ENCODE measurements at regions not wholly inside any gene's neighbourhood (a gene's known extent, or its start where the extent isn't known, plus 50 kb on each side); places are given as distances from the start of the nearest gene placed in this dataset.

DNA sequence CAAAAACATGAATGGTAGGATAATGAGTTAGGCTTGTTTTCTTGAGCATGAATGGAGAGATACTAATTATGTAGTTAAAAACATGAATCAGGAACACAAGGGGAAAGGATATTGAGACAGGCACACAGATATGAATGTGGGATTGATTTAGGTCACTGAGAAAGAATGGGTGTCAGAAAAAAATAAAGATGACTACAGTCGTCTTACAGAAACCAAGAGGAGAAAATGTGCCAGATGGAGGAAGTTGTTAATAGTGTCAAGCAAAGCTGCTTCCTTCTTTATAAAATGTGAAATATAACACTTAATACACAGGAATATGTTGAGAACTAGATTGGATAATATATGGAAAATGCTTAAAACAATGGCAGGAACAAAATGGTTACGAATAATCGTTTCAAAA lies 173.3 kb upstream of the BET1 start:
- H3K27ac ChIP-seq (ENCODE audit: extremely low read depth, low read depth, low read length): no peak overlapping the region

GRCh38 chr7:94178230-94178629 lies 174.1 kb upstream of the BET1 start:
- Histone ChIP-seq H3K27ac (ENCODE audit: extremely low read depth, low read depth, low read length) (no peak overlapping the region), H3K4me3 (ENCODE audit: low read depth, low read length) (no peak overlapping the region)
- CTCF ChIA-PET: no interaction called here

More for the DNA sequence above, 173.3 kb upstream of the BET1 start:
- H3K36me3 ChIP-seq (ENCODE audit: control insufficient read depth in 2 of 2, insufficient read depth in 1 of 2, low read length in 2 of 2): no peaks in the 10 kb centered on the region
- no peaks in the 10 kb centered on the region for H3K4me1 ChIP-seq (ENCODE audit: control insufficient read depth, insufficient read depth, low read length)
- TF ChIP-seq ZSCAN30 (tag by site-specific recombination; IDR thresholded peaks at IDR 0.05) (no peak), GLI4 (tag by site-specific recombination; IDR thresholded peaks at IDR 0.05) (no peak), ZNF24 (tag by site-specific recombination; IDR thresholded peaks at IDR 0.05) (no peak), SETDB1 (IDR thresholded peaks at IDR 0.05; ENCODE audit: insufficient read length, low read length) (no peak), ZNF274 (IDR thresholded peaks at IDR 0.05; ENCODE audit: low read length) (no peak), ZNF274 (tag by site-specific recombination; IDR thresholded peaks at IDR 0.05; ENCODE audit: borderline replicate concordance) (no peak), ZIC2 (tag by site-specific recombination; IDR thresholded peaks at IDR 0.05) (no peak), ZNF302 (tag by site-specific recombination; IDR thresholded peaks at IDR 0.05; ENCODE audit: low read depth) (no peak), ZNF596 (tag by site-specific recombination; IDR thresholded peaks at IDR 0.05) (no peak), ZNF571 (tag by site-specific recombination; IDR thresholded peaks at IDR 0.05) (no peak), ZNF658 (tag by site-specific recombination; IDR thresholded peaks at IDR 0.05) (no peak), ZFP3 (tag by site-specific recombination; IDR thresholded peaks at IDR 0.05; ENCODE audit: low read depth) (no peak), ZBTB17 (tag by site-specific recombination; IDR thresholded peaks at IDR 0.05) (no peak), ZNF114 (tag by site-specific recombination; IDR thresholded peaks at IDR 0.05) (no peak), ZNF146 (tag by site-specific recombination; IDR thresholded peaks at IDR 0.05) (no peak), ZNF623 (tag by site-specific recombination; IDR thresholded peaks at IDR 0.05) (no peak)
- TF ChIP-seq, protein P1, sequence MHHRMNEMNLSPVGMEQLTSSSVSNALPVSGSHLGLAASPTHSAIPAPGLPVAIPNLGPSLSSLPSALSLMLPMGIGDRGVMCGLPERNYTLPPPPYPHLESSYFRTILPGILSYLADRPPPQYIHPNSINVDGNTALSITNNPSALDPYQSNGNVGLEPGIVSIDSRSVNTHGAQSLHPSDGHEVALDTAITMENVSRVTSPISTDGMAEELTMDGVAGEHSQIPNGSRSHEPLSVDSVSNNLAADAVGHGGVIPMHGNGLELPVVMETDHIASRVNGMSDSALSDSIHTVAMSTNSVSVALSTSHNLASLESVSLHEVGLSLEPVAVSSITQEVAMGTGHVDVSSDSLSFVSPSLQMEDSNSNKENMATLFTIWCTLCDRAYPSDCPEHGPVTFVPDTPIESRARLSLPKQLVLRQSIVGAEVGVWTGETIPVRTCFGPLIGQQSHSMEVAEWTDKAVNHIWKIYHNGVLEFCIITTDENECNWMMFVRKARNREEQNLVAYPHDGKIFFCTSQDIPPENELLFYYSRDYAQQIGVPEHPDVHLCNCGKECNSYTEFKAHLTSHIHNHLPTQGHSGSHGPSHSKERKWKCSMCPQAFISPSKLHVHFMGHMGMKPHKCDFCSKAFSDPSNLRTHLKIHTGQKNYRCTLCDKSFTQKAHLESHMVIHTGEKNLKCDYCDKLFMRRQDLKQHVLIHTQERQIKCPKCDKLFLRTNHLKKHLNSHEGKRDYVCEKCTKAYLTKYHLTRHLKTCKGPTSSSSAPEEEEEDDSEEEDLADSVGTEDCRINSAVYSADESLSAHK (tag by site-specific recombination; IDR thresholded peaks at IDR 0.05): no peak
- TF ChIP-seq, protein P2, sequence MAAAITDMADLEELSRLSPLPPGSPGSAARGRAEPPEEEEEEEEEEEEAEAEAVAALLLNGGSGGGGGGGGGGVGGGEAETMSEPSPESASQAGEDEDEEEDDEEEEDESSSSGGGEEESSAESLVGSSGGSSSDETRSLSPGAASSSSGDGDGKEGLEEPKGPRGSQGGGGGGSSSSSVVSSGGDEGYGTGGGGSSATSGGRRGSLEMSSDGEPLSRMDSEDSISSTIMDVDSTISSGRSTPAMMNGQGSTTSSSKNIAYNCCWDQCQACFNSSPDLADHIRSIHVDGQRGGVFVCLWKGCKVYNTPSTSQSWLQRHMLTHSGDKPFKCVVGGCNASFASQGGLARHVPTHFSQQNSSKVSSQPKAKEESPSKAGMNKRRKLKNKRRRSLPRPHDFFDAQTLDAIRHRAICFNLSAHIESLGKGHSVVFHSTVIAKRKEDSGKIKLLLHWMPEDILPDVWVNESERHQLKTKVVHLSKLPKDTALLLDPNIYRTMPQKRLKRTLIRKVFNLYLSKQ (tag by site-specific recombination; IDR thresholded peaks at IDR 0.05; ENCODE audit: borderline replicate concordance): no peak
- TF ChIP-seq, protein P3, sequence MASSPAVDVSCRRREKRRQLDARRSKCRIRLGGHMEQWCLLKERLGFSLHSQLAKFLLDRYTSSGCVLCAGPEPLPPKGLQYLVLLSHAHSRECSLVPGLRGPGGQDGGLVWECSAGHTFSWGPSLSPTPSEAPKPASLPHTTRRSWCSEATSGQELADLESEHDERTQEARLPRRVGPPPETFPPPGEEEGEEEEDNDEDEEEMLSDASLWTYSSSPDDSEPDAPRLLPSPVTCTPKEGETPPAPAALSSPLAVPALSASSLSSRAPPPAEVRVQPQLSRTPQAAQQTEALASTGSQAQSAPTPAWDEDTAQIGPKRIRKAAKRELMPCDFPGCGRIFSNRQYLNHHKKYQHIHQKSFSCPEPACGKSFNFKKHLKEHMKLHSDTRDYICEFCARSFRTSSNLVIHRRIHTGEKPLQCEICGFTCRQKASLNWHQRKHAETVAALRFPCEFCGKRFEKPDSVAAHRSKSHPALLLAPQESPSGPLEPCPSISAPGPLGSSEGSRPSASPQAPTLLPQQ (tag by site-specific recombination; IDR thresholded peaks at IDR 0.05): no peak
- TF ChIP-seq, protein P4, sequence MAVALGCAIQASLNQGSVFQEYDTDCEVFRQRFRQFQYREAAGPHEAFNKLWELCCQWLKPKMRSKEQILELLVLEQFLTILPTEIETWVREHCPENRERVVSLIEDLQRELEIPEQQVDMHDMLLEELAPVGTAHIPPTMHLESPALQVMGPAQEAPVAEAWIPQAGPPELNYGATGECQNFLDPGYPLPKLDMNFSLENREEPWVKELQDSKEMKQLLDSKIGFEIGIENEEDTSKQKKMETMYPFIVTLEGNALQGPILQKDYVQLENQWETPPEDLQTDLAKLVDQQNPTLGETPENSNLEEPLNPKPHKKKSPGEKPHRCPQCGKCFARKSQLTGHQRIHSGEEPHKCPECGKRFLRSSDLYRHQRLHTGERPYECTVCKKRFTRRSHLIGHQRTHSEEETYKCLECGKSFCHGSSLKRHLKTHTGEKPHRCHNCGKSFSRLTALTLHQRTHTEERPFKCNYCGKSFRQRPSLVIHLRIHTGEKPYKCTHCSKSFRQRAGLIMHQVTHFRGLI (tag by site-specific recombination; IDR thresholded peaks at IDR 0.05): no peak
- no peaks in the 10 kb centered on the region for H3K9me3 ChIP-seq (ENCODE audit: control insufficient read depth, insufficient read depth, low read depth, low read length)
- no peak overlapping the region for H3K4me3 ChIP-seq (ENCODE audit: low read depth, low read length)
- CTCF ChIA-PET: interaction anchor here (0.7 kb wide), 1 partner anchor 268 kb away, joined by 3 read pairs; no protein-coding TSS in a partner anchor
- POLR2A ChIA-PET: no interaction called here

More at GRCh38 chr7:94178230-94178629, 174.1 kb upstream of the BET1 start:
- TF ChIP-seq ZNF16 (tag by site-specific recombination; IDR thresholded peaks at IDR 0.05; ENCODE audit: low read depth) (no peak), ZNF785 (tag by site-specific recombination; IDR thresholded peaks at IDR 0.05) (no peak), ZNF600 (tag by site-specific recombination; IDR thresholded peaks at IDR 0.05) (no peak), ZBTB8A (tag by site-specific recombination; IDR thresholded peaks at IDR 0.05) (no peak)
- TF ChIP-seq, protein P5, sequence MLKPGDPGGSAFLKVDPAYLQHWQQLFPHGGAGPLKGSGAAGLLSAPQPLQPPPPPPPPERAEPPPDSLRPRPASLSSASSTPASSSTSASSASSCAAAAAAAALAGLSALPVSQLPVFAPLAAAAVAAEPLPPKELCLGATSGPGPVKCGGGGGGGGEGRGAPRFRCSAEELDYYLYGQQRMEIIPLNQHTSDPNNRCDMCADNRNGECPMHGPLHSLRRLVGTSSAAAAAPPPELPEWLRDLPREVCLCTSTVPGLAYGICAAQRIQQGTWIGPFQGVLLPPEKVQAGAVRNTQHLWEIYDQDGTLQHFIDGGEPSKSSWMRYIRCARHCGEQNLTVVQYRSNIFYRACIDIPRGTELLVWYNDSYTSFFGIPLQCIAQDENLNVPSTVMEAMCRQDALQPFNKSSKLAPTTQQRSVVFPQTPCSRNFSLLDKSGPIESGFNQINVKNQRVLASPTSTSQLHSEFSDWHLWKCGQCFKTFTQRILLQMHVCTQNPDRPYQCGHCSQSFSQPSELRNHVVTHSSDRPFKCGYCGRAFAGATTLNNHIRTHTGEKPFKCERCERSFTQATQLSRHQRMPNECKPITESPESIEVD (tag by site-specific recombination; IDR thresholded peaks at IDR 0.05): no peak
- TF ChIP-seq, protein P6, sequence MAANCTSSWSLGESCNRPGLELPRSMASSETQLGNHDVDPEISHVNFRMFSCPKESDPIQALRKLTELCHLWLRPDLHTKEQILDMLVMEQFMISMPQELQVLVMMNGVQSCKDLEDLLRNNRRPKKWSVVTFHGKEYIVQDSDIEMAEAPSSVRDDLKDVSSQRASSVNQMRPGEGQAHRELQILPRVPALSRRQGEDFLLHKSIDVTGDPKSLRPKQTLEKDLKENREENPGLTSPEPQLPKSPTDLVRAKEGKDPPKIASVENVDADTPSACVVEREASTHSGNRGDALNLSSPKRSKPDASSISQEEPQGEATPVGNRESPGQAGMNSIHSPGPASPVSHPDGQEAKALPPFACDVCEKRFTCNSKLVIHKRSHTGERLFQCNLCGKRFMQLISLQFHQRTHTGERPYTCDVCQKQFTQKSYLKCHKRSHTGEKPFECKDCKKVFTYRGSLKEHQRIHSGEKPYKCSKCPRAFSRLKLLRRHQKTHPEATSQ (tag by site-specific recombination; IDR thresholded peaks at IDR 0.05): no peak
- TF ChIP-seq, protein P7, sequence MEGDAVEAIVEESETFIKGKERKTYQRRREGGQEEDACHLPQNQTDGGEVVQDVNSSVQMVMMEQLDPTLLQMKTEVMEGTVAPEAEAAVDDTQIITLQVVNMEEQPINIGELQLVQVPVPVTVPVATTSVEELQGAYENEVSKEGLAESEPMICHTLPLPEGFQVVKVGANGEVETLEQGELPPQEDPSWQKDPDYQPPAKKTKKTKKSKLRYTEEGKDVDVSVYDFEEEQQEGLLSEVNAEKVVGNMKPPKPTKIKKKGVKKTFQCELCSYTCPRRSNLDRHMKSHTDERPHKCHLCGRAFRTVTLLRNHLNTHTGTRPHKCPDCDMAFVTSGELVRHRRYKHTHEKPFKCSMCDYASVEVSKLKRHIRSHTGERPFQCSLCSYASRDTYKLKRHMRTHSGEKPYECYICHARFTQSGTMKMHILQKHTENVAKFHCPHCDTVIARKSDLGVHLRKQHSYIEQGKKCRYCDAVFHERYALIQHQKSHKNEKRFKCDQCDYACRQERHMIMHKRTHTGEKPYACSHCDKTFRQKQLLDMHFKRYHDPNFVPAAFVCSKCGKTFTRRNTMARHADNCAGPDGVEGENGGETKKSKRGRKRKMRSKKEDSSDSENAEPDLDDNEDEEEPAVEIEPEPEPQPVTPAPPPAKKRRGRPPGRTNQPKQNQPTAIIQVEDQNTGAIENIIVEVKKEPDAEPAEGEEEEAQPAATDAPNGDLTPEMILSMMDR (tag by site-specific recombination; IDR thresholded peaks at IDR 0.05): no peak
- Histone ChIP-seq H3K9me3 (ENCODE audit: control insufficient read depth, insufficient read depth, low read depth, low read length) (no peaks in the 10 kb centered on the region), H3K36me3 (ENCODE audit: control insufficient read depth in 2 of 2, insufficient read depth in 1 of 2, low read length in 2 of 2) (no peaks in the 10 kb centered on the region), H3K4me1 (ENCODE audit: control insufficient read depth, insufficient read depth, low read length) (no peaks in the 10 kb centered on the region)
- POLR2A ChIA-PET: no interaction called here
